MCF 10A (cell line): ENCODE measurements at regions not wholly inside any gene's neighbourhood (a gene's known extent, or its start where the extent isn't known, plus 50 kb on each side); places are given as distances from the start of the nearest gene placed in this dataset.
A peak's percentile ranks its signal among the peaks of the same experiment; 100 is the strongest.

Experiments used
- BruUV-seq: library from RNA; stranded (reverse); fragments of 400-500 nt; replicated peaks from 2 replicates; lab custom pipeline; 2021; lab: Mats Ljungman, UMichigan
- CTCF ChIA-PET: fragments of 300-600 bp; sonication (Branson Sonifier 250); formaldehyde crosslinking; extraction: SDS; loops from one replicate; lab custom pipeline; 2021; ENCODE audit warnings: antibody characterized with exemption, inconsistent platforms; lab: Yijun Ruan, JAX
- POLR2A ChIA-PET: fragments of 300-600, 350-650 bp; sonication (Branson Sonifier 250); formaldehyde crosslinking; extraction: SDS; loops from one replicate; lab custom pipeline; 2020; ENCODE audit warnings: antibody characterized with exemption, inconsistent platforms; lab: Yijun Ruan, JAX
- DNase-seq: peaks from one replicate; pipeline ENCODE4 v3.0.0-alpha.2; 2018; ENCODE audit not compliant: unreplicated experiment
- H3K27ac Mint-ChIP-seq: one replicate; pipeline ENCODE4 v1.8.0; 2022; ENCODE audit warnings: mild to moderate bottlenecking, low read depth, mixed read lengths; ENCODE audit not compliant: unreplicated experiment
- H3K27me3 Mint-ChIP-seq: one replicate; pipeline ENCODE4 v1.8.0; 2022; ENCODE audit warnings: mixed read lengths; ENCODE audit not compliant: insufficient read depth, unreplicated experiment
- H3K36me3 Mint-ChIP-seq: one replicate; pipeline ENCODE4 v1.8.0; 2022; ENCODE audit warnings: mild to moderate bottlenecking, moderate library complexity, mixed read lengths; ENCODE audit not compliant: insufficient read depth, unreplicated experiment
- H3K4me1 Mint-ChIP-seq: one replicate; pipeline ENCODE4 v1.8.0; 2022; ENCODE audit warnings: mixed read lengths; ENCODE audit not compliant: insufficient read depth, unreplicated experiment
- H3K4me3 Mint-ChIP-seq: one replicate; pipeline ENCODE4 v1.8.0; 2022; ENCODE audit warnings: mild to moderate bottlenecking, moderate library complexity, mixed read lengths; ENCODE audit not compliant: unreplicated experiment
- H3K9me3 Mint-ChIP-seq: one replicate; pipeline ENCODE4 v1.8.0; 2022; ENCODE audit warnings: mixed read lengths; ENCODE audit not compliant: unreplicated experiment
- intact Hi-C: fragments of 100-400 bp; cut with micrococcal nuclease; formaldehyde crosslinking; loops from 2 replicates; pipeline ENCODE4 v1.14.1; 2022
- TF ChIP-seq, protein P1 (sequence below): fragments of 200-600 bp; IDR thresholded peaks from one replicate; pipeline ENCODE4 v1.8.0; 2022; ENCODE audit warnings: antibody characterized with exemption, mild to moderate bottlenecking; ENCODE audit not compliant: unreplicated experiment

DNA sequence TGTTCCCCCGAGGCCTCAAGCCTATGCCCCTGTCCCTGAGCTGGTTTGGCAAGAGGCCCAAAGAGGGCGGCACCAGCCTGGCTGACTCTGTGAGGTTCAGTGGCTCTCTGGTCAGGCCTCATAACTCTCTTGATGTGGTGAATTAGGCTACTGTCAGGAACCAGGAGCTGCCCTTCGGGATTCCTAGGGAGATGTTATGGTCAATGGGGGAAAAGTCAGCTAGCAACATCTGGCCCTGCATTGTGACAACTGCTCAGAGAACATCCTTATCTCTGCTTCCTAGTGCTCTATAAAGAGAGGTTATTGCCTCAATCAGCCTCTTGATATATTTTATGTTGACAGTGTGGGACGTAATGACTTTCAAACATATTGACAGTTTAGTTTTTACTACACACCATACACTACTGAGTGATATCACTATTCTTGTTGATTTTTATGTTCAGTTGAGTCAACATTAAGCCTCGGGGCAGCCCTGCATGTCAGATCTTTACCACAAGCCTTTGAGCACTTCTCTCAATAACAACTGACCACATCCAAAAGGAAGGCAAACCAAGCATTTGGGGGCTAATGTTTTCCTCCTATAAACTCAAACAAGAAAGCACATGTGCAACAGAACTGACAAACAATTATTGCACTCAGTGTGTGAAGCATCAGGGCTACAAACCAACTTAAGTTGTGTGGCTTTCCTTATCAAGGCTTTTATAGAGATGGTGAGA lies 448.3 kb upstream of the SLC14A2 start:
- ChIA-PET CTCF (interaction anchor here (0.9 to 1.1 kb wide), 3 partner anchors 9 to 218 kb away, joined by 3 to 5 read pairs (median 4); no protein-coding TSS in a partner anchor), POLR2A (interaction anchor here (1.0 to 1.3 kb wide), 2 partner anchors 12 to 158 kb away, joined by 3 to 7 read pairs; no protein-coding TSS in a partner anchor)
- no peaks in the 10 kb centered on the region for H3K9me3 Mint-ChIP-seq
- intact Hi-C loops, result loop anchor here (5.0 to 10.0 kb wide), 2 partner anchors 110 to 572 kb away; no protein-coding TSS in a partner anchor
- H3K27me3 Mint-ChIP-seq, result no peaks in the 10 kb centered on the region
- H3K36me3 Mint-ChIP-seq, result no peaks in the 10 kb centered on the region
- TF ChIP-seq, protein P1, sequence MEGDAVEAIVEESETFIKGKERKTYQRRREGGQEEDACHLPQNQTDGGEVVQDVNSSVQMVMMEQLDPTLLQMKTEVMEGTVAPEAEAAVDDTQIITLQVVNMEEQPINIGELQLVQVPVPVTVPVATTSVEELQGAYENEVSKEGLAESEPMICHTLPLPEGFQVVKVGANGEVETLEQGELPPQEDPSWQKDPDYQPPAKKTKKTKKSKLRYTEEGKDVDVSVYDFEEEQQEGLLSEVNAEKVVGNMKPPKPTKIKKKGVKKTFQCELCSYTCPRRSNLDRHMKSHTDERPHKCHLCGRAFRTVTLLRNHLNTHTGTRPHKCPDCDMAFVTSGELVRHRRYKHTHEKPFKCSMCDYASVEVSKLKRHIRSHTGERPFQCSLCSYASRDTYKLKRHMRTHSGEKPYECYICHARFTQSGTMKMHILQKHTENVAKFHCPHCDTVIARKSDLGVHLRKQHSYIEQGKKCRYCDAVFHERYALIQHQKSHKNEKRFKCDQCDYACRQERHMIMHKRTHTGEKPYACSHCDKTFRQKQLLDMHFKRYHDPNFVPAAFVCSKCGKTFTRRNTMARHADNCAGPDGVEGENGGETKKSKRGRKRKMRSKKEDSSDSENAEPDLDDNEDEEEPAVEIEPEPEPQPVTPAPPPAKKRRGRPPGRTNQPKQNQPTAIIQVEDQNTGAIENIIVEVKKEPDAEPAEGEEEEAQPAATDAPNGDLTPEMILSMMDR, result no peak
- peak; percentile 26 for DNase-seq
- H3K27ac Mint-ChIP-seq, result peak overlapping the region; percentile 72
- BruUV-seq, result no TSS peak
- H3K4me3 Mint-ChIP-seq, result no peak overlapping the region
- peaks cover 41% of the 10 kb centered on the region for H3K4me1 Mint-ChIP-seq

DNA sequence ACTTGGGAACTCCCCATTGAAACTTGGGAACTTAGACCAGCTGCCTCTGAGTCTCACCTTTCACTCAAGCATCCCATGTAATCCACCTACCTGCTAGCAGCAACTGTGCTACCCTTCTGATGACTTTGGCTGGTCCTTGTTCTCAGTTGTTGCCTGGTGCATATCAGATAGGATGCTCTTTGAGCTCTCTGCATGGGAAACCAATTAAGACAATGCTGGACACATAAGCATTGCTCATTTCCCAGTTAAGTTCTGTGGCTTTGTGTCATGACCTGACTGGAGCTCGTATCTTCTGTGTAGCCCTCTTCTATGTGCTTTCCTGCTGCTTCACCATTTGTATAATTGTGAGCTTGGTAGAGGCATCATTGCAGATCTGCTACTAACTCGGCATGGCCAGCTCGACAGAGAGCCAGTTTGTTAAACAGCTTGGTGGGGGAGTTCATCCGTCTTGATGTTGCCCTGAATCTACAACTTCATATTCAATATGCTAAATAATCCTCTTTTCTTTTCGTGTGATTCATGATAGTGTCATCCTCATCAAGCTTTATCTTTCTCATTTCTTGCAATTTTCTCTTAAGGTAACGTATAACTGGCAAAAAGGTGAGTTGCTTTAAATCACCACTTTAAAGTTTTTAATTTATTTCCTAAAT lies 447.5 kb upstream of the SLC14A2 start:
- no peak overlapping the region for H3K4me3 Mint-ChIP-seq
- H3K4me1 Mint-ChIP-seq, result peaks cover 41% of the 10 kb centered on the region
- no TSS peak for BruUV-seq
- H3K9me3 Mint-ChIP-seq, result no peaks in the 10 kb centered on the region
- H3K27ac Mint-ChIP-seq, result peak overlapping the region; percentile 23
- peak; percentile 38 for DNase-seq
- POLR2A ChIA-PET, result interaction anchor here (0.6 to 1.0 kb wide), 2 partner anchors 157 to 1659 kb away, joined by 3 to 4 read pairs; no protein-coding TSS in a partner anchor
- CTCF ChIA-PET, result interaction anchor here (0.9 to 1.1 kb wide), 3 partner anchors 9 to 217 kb away, joined by 3 to 5 read pairs (median 4); no protein-coding TSS in a partner anchor
- intact Hi-C loops, result loop anchor here (5.0 to 10.0 kb wide), 2 partner anchors 110 to 573 kb away; no protein-coding TSS in a partner anchor
- TF ChIP-seq, protein P1, result no peak
- no peaks in the 10 kb centered on the region for H3K36me3 Mint-ChIP-seq
- H3K27me3 Mint-ChIP-seq, result no peaks in the 10 kb centered on the region

DNA sequence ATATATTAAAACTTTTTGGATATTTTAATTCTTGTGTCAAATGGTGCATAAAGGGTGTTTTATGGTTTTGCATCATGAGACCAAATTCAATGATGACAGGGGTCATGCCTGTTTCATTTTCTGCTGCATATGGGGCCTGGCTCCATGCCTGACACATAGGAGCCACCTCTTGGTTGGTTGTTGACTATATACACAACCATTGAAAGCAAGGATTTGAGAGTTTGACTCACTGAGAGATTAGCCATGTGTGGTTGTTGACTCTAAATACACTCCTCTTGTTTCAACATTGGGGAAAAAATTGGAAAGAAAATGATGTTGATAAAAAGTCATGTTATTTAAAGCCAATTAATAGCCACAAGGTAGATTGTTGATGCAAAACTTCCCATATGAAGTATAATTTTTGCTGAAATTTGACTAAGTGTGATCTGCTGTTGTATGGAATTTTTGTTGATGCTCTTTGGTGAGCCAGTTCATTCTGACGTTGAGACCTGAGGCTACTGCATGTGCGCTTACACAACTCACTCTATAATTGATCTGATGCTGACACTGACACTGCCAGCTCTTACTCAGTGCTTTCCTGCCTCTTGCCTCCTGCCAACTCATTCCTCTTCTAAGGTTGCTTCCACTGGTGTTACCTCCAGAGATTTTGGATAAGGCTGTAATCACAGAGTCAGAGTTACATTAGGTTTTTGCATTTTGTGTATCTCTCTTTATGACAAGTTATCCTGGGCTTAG lies 446.2 kb upstream of the SLC14A2 start:
- intact Hi-C loops, result loop anchor here (5.0 to 10.0 kb wide), 2 partner anchors 112 to 574 kb away; no protein-coding TSS in a partner anchor
- peak; percentile 90 for DNase-seq
- no peaks in the 10 kb centered on the region for H3K27me3 Mint-ChIP-seq
- peak overlapping the region; percentile 93 for H3K27ac Mint-ChIP-seq
- no peaks in the 10 kb centered on the region for H3K9me3 Mint-ChIP-seq
- TF ChIP-seq, protein P1, result no peak
- ChIA-PET POLR2A (interaction anchor here (0.7 kb wide), 1 partner anchor 11 kb away, joined by 4 read pairs; no protein-coding TSS in a partner anchor), CTCF (interaction anchor here (0.7 to 1.2 kb wide), 4 partner anchors 28 to 143 kb away, joined by 3 to 4 read pairs (median 3); no protein-coding TSS in a partner anchor)
- no TSS peak for BruUV-seq
- no peaks in the 10 kb centered on the region for H3K36me3 Mint-ChIP-seq
- no peak overlapping the region for H3K4me3 Mint-ChIP-seq
- peaks cover 41% of the 10 kb centered on the region for H3K4me1 Mint-ChIP-seq
